HCT116 (cell line): ENCODE measurements at regions not wholly inside any gene's neighbourhood (a gene's known extent, or its start where the extent isn't known, plus 50 kb on each side); places are given as distances from the start of the nearest gene placed in this dataset.

Experiments used
- ATAC-seq: fragments of 200-7000 bp; cut with Tn5 transposase; 2 replicates; pipeline ENCODE4 v1.9.1; 2020; ENCODE audit warnings: mild to moderate bottlenecking, moderate library complexity
- BruUV-seq: library from RNA; stranded (reverse); fragments of 400-500 nt; replicated peaks from 2 replicates; lab custom pipeline; 2021; lab: Mats Ljungman, UMichigan
- CTCF ChIA-PET: fragments of 300-600 bp; sonication (Branson Sonifier 250); formaldehyde crosslinking; loops from one replicate; lab custom pipeline; 2021; ENCODE audit warnings: antibody characterized with exemption; lab: Charles Lee
- POLR2A ChIA-PET: fragments of 300-600, 350-600 bp; sonication (Branson Sonifier 250); formaldehyde crosslinking; loops from one replicate; lab custom pipeline; 2021; ENCODE audit warnings: antibody characterized with exemption; lab: Charles Lee
- RAD21 ChIA-PET, 2 experiments: fragments of 300-600 bp; sonication (Branson Sonifier 250); formaldehyde crosslinking; loops; one replicate each; lab custom pipeline; 2023; ENCODE audit warnings: low total read pairs in 2 of 2; ENCODE audit not compliant: uncharacterized antibody in 2 of 2, unreplicated experiment in 2 of 2, low non-redundant PET in 1 of 2; lab: Charles Lee
- DNase-seq: peaks from one replicate; pipeline ENCODE4 v3.0.0-alpha.2; 2010; ENCODE audit warnings: low read depth, low spot score
- H2AFZ ChIP-seq: fragments of 200-600 bp; shearing (Covaris generic), sonication (generic); 2 replicates; pipeline ENCODE4 v1.6.1; 2017; ENCODE audit warnings: low read depth, mixed run types, mixed read lengths, antibody characterized with exemption, low read length; ENCODE audit not compliant: poor library complexity, severe bottlenecking
- H3K27ac ChIP-seq: 2 replicates; pipeline ENCODE4 v1.5.1; 2012; ENCODE audit warnings: low read depth, low read length
- H3K27me3 ChIP-seq: fragments of 200-600 bp; sonication (generic); 2 replicates; pipeline ENCODE4 v1.6.1; 2016; ENCODE audit warnings: mixed run types, low read length, mixed read lengths; ENCODE audit not compliant: insufficient read depth
- H3K36me3 ChIP-seq, 2 experiments: fragments of 200-500 bp in 1 of 2; fragments of 200-600 bp in 1 of 2; sonication (Bioruptor generic) in 1 of 2; sonication (generic) in 1 of 2; 2 replicates each; pipeline versions ENCODE4 v1.5.1 to v1.6.1; 2014 to 2016; ENCODE audit warnings: low read length in 2 of 2, inconsistent platforms in 1 of 2, mixed read lengths in 1 of 2, mixed run types in 1 of 2; ENCODE audit not compliant: insufficient read depth in 2 of 2, control insufficient read depth in 1 of 2
- H3K4me1 ChIP-seq, 2 experiments: fragments of 200-600 bp in 1 of 2; sonication (generic) in 1 of 2; 2 replicates each; pipeline versions ENCODE4 v1.5.1 to v1.6.1; 2012 to 2017; ENCODE audit warnings: low read length in 2 of 2, inconsistent platforms in 1 of 2, mild to moderate bottlenecking in 1 of 2, mixed read lengths in 1 of 2, mixed run types in 1 of 2, moderate library complexity in 1 of 2; ENCODE audit not compliant: insufficient read depth in 2 of 2, control insufficient read depth in 1 of 2
- H3K4me2 ChIP-seq: fragments of 200-600 bp; sonication (generic); 2 replicates; pipeline ENCODE4 v1.6.1; 2017; ENCODE audit warnings: mixed run types, low read length, mixed read lengths
- H3K4me3 ChIP-seq, 2 experiments: fragments of 200-600 bp in 1 of 2; sonication (generic) in 1 of 2; replicated peaks in 1 of 2; 2 replicates each; pipeline ENCODE4 v1.5.1; 2011 to 2016; ENCODE audit warnings: low read length in 2 of 2, control low read depth in 1 of 2, low read depth in 1 of 2, mild to moderate bottlenecking in 1 of 2, mixed read lengths in 1 of 2, mixed run types in 1 of 2
- H3K79me2 ChIP-seq: fragments of 200-600 bp; sonication (generic); 2 replicates; pipeline ENCODE4 v1.6.1; 2017; ENCODE audit warnings: mild to moderate bottlenecking, mixed run types, low read length, moderate library complexity, mixed read lengths; ENCODE audit not compliant: insufficient read depth
- H3K9ac ChIP-seq: fragments of 200-600 bp; sonication (generic); 2 replicates; pipeline ENCODE4 v1.6.1; 2016; ENCODE audit warnings: low read length, mixed read lengths
- H3K9me2 ChIP-seq: fragments of 200-600 bp; sonication (generic), shearing (Covaris generic); 2 replicates; pipeline ENCODE4 v1.6.1; 2017; ENCODE audit warnings: mixed run types, mild to moderate bottlenecking, moderate library complexity; ENCODE audit not compliant: insufficient read depth
- H3K9me3 ChIP-seq, 2 experiments: fragments of 200-500 bp in 1 of 2; fragments of 200-600 bp in 1 of 2; sonication (Bioruptor generic) in 1 of 2; sonication (generic) in 1 of 2; 2 replicates each; pipeline ENCODE4 v1.6.1; 2014 to 2017; ENCODE audit warnings: low read length in 2 of 2, mixed read lengths in 2 of 2, inconsistent platforms in 1 of 2, low read depth in 1 of 2, mild to moderate bottlenecking in 1 of 2, mixed run types in 1 of 2, moderate library complexity in 1 of 2; ENCODE audit not compliant: control insufficient read depth in 1 of 2, insufficient read depth in 1 of 2
- H4K20me1 ChIP-seq: fragments of 200-600 bp; sonication (generic), shearing (Covaris generic); 2 replicates; pipeline ENCODE4 v1.6.1; 2017; ENCODE audit warnings: mixed run types, mild to moderate bottlenecking, moderate library complexity; ENCODE audit not compliant: insufficient read depth
- CBX3 ChIP-seq: IDR thresholded peaks from 2 replicates; pipeline ENCODE4 v1.6.1; 2012; ENCODE audit warnings: low read depth
- CEBPB ChIP-seq: IDR thresholded peaks from 2 replicates; pipeline ENCODE4 v1.6.1; 2012; ENCODE audit warnings: low read depth
- CTCF ChIP-seq, 3 experiments: fragments of 200-600 bp in 1 of 3; sonication (generic) in 1 of 3; IDR thresholded peaks in 2 of 3; conservative IDR thresholded peaks in 1 of 3; 2 replicates each; pipeline ENCODE4 v1.5.1; 2012 to 2017; ENCODE audit warnings: low read depth in 2 of 3, low read length in 2 of 3, antibody characterized with exemption in 1 of 3, borderline replicate concordance in 1 of 3, control low read depth in 1 of 3, mild to moderate bottlenecking in 1 of 3, mixed read lengths in 1 of 3, mixed run types in 1 of 3, moderate library complexity in 1 of 3; ENCODE audit not compliant: insufficient read depth in 1 of 3
- EGR1 ChIP-seq: IDR thresholded peaks from 2 replicates; pipeline ENCODE4 v1.6.1; 2012; ENCODE audit warnings: low read depth
- EZH2 ChIP-seq: fragments of 200-600 bp; sonication (generic); IDR thresholded peaks from 2 replicates; pipeline ENCODE4 v1.6.1; 2017; ENCODE audit warnings: antibody characterized with exemption, mixed run types
- EZH2phosphoT487 ChIP-seq: fragments of 200-600 bp; IDR thresholded peaks from 2 replicates; pipeline ENCODE4 v1.6.1; 2018; ENCODE audit warnings: antibody characterized with exemption, borderline replicate concordance
- MAX ChIP-seq: IDR thresholded peaks from 2 replicates; pipeline ENCODE4 v1.6.1; 2012
- POLR2A ChIP-seq: IDR thresholded peaks from 2 replicates; pipeline ENCODE4 v1.7.0; 2011; ENCODE audit warnings: borderline replicate concordance; ENCODE audit not compliant: insufficient read depth, insufficient read length; ENCODE audit errors: extremely low read depth
- POLR2AphosphoS5 ChIP-seq: IDR thresholded peaks from 2 replicates; pipeline ENCODE4 v1.6.1; 2011; ENCODE audit warnings: mild to moderate bottlenecking, low read depth, low read length, moderate library complexity
- RAD21 ChIP-seq: IDR thresholded peaks from 2 replicates; pipeline ENCODE4 v1.6.1; 2012; ENCODE audit warnings: low read depth, mild to moderate bottlenecking
- REST ChIP-seq: IDR thresholded peaks from 2 replicates; pipeline ENCODE4 v1.6.1; 2012; ENCODE audit warnings: low read depth
- SIN3A ChIP-seq: IDR thresholded peaks from 2 replicates; pipeline ENCODE4 v1.6.1; 2012; ENCODE audit warnings: low read depth
- SP1 ChIP-seq: IDR thresholded peaks from 2 replicates; pipeline ENCODE4 v1.6.1; 2012; ENCODE audit warnings: low read depth
- TCF7L2 ChIP-seq: IDR thresholded peaks from 2 replicates; pipeline ENCODE4 v1.7.0; 2011; ENCODE audit warnings: borderline replicate concordance, inconsistent platforms; ENCODE audit not compliant: insufficient read depth, insufficient read length; ENCODE audit errors: extremely low read depth
- YY1 ChIP-seq: IDR thresholded peaks from 2 replicates; pipeline ENCODE4 v1.6.1; 2011; ENCODE audit warnings: low read length, low read depth, moderate library complexity, mild to moderate bottlenecking; ENCODE audit not compliant: insufficient replicate concordance; ENCODE audit errors: extremely low read depth
- ZFX ChIP-seq: fragments of 450-650 bp; IDR thresholded peaks from 2 replicates; pipeline ENCODE4 v1.6.1; 2017
- intact Hi-C: fragments of 100-400 bp; cut with micrococcal nuclease; formaldehyde crosslinking; loops from 2 replicates; pipeline ENCODE4 v1.10.0; 2022

- Histone ChIP-seq H3K9ac (no peak overlapping the region), H2AFZ (no peak overlapping the region), H3K9me2 (no peaks in the 10 kb centered on the region), H4K20me1 (no peaks in the 10 kb centered on the region), H3K4me2 (no peak overlapping the region), H3K27ac (no peak overlapping the region), H3K9me3 (no peaks in the 10 kb centered on the region), H3K4me1 (no peaks in the 10 kb centered on the region), H3K36me3 (no peaks in the 10 kb centered on the region), H3K4me3 (no peak overlapping the region), H3K27me3 (no peaks in the 10 kb centered on the region), H3K79me2 (no peaks in the 10 kb centered on the region)
- ChIA-PET POLR2A (no interaction called here), RAD21 (no interaction called here), CTCF (no interaction called here)
- BruUV-seq, result no TSS peak
- TF ChIP-seq CEBPB (no peak), SP1 (no peak), ZFX (no peak), EGR1 (no peak), EZH2 (no peak), CTCF (IDR thresholded peaks at IDR 0.05 in 2 of 3, conservative IDR thresholded peaks at IDR 0.05 in 1 of 3; ENCODE audit: borderline replicate concordance in 1 of 3, insufficient read depth in 1 of 3, low read depth in 2 of 3, low read length in 2 of 3) (no peak), POLR2AphosphoS5 (no peak), POLR2A (no peak), EZH2phosphoT487 (no peak), YY1 (no peak), SIN3A (no peak), CBX3 (no peak), MAX (no peak), REST (no peak), TCF7L2 (no peak), RAD21 (no peak)
- no peak for DNase-seq
- no peak for ATAC-seq
- intact Hi-C loops, result no loop called here
These were observed 361.1 kb upstream of the TLE4 start for GRCh38 chr9:79210541-79211243.
